NB4 (cell line): ENCODE measurements at regions not wholly inside any gene's neighbourhood (a gene's known extent, or its start where the extent isn't known, plus 50 kb on each side); places are given as distances from the start of the nearest gene placed in this dataset.
"Not testable (repeated sequence)": the region's sequence is repeated elsewhere in the genome, so short reads cannot be mapped to it uniquely, and the experiment has no call there.

Experiments used
- CTCF ChIP-seq: IDR thresholded peaks from one replicate; pipeline ENCODE4 v1.5.1; 2012; ENCODE audit warnings: low read depth, low read length
- POLR2A ChIP-seq: IDR thresholded peaks from 2 replicates; pipeline ENCODE4 v1.6.1; 2011; ENCODE audit warnings: mild to moderate bottlenecking; ENCODE audit not compliant: insufficient read length; ENCODE audit errors: extremely low read depth
- TF ChIP-seq, protein P1 (sequence below): IDR thresholded peaks from 2 replicates; pipeline ENCODE4 v1.6.1; 2011; ENCODE audit warnings: low read depth, low read length

DNA sequence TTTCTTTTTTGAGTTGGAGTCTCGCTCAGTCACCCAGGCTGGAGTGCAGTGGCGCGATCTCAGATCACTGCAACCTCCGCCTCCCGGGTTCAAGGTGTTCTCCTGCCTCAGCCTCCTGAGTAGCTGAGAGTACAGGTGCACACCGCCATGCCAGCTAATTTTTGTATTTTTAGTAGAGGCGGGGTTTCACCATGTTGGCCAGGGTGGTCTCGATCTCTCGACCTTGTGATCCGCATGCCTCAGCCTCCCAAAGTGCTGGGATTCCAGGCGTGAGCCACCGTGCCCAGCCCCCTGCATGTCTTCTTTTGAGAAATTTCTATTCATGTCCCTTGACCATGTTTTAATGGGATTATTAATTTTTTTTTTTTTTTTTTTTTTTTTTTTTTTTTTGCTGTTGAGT is 430.5 kb upstream of the DDX18 start:
- TF ChIP-seq, protein P1, sequence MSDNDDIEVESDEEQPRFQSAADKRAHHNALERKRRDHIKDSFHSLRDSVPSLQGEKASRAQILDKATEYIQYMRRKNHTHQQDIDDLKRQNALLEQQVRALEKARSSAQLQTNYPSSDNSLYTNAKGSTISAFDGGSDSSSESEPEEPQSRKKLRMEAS = not testable (repeated sequence)
- TF ChIP-seq CTCF, POLR2A: not testable (repeated sequence)
